ENCODE measurements at regions not wholly inside any gene's neighbourhood (a gene's known extent, or its start where the extent isn't known, plus 50 kb on each side); places are given as distances from the start of the nearest gene placed in this dataset.

DNA sequence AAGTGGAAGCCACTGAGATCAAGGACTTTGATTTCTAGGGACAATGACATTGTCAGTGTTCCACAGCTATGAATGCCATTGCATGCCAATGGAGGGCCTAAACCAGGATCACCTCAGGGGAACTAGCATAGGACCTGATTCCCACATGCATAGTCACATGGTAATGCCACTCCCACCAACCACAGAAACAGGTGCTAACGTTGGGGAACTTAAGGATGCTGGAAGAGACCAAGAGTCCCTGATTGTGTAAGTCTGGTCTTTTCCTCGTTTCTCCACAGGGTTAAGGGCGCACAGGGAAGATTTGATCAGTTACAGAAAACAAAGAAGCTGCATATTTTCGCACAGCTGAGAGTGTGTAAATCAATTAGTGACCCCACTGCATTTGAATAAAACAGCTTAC lies 59.4 kb upstream of the CD44 start:
- TF ChIP-seq, protein P1, sequence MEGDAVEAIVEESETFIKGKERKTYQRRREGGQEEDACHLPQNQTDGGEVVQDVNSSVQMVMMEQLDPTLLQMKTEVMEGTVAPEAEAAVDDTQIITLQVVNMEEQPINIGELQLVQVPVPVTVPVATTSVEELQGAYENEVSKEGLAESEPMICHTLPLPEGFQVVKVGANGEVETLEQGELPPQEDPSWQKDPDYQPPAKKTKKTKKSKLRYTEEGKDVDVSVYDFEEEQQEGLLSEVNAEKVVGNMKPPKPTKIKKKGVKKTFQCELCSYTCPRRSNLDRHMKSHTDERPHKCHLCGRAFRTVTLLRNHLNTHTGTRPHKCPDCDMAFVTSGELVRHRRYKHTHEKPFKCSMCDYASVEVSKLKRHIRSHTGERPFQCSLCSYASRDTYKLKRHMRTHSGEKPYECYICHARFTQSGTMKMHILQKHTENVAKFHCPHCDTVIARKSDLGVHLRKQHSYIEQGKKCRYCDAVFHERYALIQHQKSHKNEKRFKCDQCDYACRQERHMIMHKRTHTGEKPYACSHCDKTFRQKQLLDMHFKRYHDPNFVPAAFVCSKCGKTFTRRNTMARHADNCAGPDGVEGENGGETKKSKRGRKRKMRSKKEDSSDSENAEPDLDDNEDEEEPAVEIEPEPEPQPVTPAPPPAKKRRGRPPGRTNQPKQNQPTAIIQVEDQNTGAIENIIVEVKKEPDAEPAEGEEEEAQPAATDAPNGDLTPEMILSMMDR (IDR thresholded peaks at IDR 0.05), result no peak
- TF ChIP-seq EZH2 (IDR thresholded peaks at IDR 0.05) (no peak), EZH2phosphoT487 (IDR thresholded peaks at IDR 0.05) (no peak)

All from neural progenitor cell (in vitro differentiated cells).